Gastrocnemius medialis (tissue), 4 donors: ENCODE measurements at regions not wholly inside any gene's neighbourhood (a gene's known extent, or its start where the extent isn't known, plus 50 kb on each side); places are given as distances from the start of the nearest gene placed in this dataset.
"Not testable (repeated sequence)": the region's sequence is repeated elsewhere in the genome, so short reads cannot be mapped to it uniquely, and the experiment has no call there.

Experiments used
- ATAC-seq, 2 donors: fragments of 150-250 bp; one replicate each; pipeline ENCODE4 v1.9.1; 2016
- DNase-seq, 2 donors: peaks; one replicate each; pipeline ENCODE4 v3.0.0-alpha.2; 2019
- H3K27ac ChIP-seq, 4 donors: fragments of 200-600 bp; sonication (generic); 1 replicate in 1 of 4; 2 replicates in 3 of 4; pipeline ENCODE4 v1.5.1; 2016 to 2018; ENCODE audit warnings: mild to moderate bottlenecking in 2 of 4, moderate library complexity in 1 of 4
- H3K27me3 ChIP-seq, 3 donors: fragments of 200-600 bp; sonication (generic) in 2 of 3; 1 replicate in 1 of 3; 2 replicates in 2 of 3; pipeline versions ENCODE4 v1.5.1 to v1.6.0; 2016 to 2019; ENCODE audit warnings: mild to moderate bottlenecking in 1 of 3, moderate library complexity in 1 of 3
- H3K36me3 ChIP-seq, 2 donors: fragments of 200-600 bp; sonication (generic) in 1 of 2; one replicate each; pipeline ENCODE4 v1.5.1; 2017 to 2018
- H3K4me1 ChIP-seq, 2 donors: fragments of 200-600 bp; sonication (generic) in 1 of 2; one replicate each; pipeline ENCODE4 v1.5.1; 2016 to 2017; ENCODE audit warnings: mild to moderate bottlenecking in 2 of 2
- H3K4me3 ChIP-seq, 4 donors: fragments of 200-600 bp; sonication (generic) in 3 of 4; 1 replicate in 1 of 4; 2 replicates in 3 of 4; pipeline ENCODE4 v1.5.1; 2016 to 2019; ENCODE audit warnings: mild to moderate bottlenecking in 2 of 4
- H3K9me3 ChIP-seq, 3 donors: fragments of 200-600 bp; sonication (generic) in 2 of 3; 1 replicate in 1 of 3; 2 replicates in 2 of 3; pipeline ENCODE4 v1.5.1; 2016 to 2019
- CTCF ChIP-seq, 5 experiments: fragments of 450-650 bp in 3 of 5; fragments of 200-600 bp in 2 of 5; sonication (generic) in 2 of 5; IDR thresholded peaks in 4 of 5; conservative IDR thresholded peaks in 1 of 5; 1 replicate in 4 of 5; 2 replicates in 1 of 5; pipeline ENCODE4 v1.5.1; 2016 to 2019; ENCODE audit warnings: antibody characterized with exemption in 5 of 5, mild to moderate bottlenecking in 3 of 5, moderate library complexity in 3 of 5
- POLR2A ChIP-seq, 2 donors: fragments of 450-650 bp; IDR thresholded peaks; one replicate each; pipeline ENCODE4 v1.6.1; 2017; ENCODE audit warnings: antibody characterized with exemption in 2 of 2, mild to moderate bottlenecking in 2 of 2, moderate library complexity in 2 of 2
- in situ Hi-C, 4 donors: fragments of 200-750 bp; cut with MboI; loops; one replicate each; pipeline versions ENCODE4 v1.15.0 to v1.8.0; 2017; ENCODE audit warnings: low sequenced_read_pairs in 4 of 4
- intact Hi-C: fragments of 100-400 bp; cut with DNase I; formaldehyde crosslinking; loops from one replicate; pipeline ENCODE4 v1.15.1; 2023; ENCODE audit warnings: low total_unique reads

DNA sequence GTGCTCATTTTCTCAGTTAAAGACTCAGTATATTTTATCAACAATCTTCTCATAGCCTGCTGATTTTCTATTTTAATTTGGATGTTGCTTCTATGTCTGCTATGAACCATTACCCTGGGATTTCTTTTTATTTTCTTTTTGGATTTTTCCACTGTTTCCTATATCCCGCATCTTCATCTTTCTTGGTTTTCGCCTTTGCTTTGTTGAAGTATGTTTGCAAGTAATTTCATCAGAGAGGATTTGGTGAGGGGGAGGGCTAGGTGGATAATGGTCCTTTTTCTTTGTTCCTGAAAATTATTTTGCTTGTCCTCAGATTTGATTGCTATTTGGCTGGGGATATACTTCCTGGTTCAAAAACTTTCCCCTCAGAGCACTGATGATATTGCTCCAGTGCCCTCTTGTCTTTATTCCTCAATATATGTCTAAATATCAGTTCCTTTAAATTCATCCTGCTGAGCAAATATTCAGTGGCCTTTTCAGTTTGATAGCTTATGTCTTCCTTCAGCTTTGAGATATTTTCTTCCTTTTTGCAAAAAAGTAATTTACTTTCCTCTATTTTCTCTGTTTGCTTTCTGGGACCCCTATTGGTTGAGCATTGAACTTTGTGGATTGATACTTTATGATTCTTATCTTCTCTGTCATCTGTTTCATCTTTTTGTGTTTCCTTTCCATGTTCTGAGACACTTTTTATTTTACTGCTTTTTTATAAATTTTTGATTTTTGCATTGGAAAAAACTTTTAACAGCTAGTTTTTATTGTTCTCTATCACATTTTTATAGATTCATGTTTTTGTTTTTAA lies 227.6 kb upstream of the ELL2 start:
- Histone ChIP-seq H3K4me3 (no peak overlapping the region), H3K27ac (no peak overlapping the region), H3K4me1 (no peaks in the 10 kb centered on the region), H3K9me3 (no peaks in the 10 kb centered on the region), H3K36me3 (no peaks in the 10 kb centered on the region), H3K27me3 (no peaks in the 10 kb centered on the region)
- intact Hi-C loops (no loop called here), in situ Hi-C loops (no loop called here)
- DNase-seq (no peak), ATAC-seq (no peak)
- TF ChIP-seq CTCF (IDR thresholded peaks at IDR 0.05 in 4 of 5, conservative IDR thresholded peaks at IDR 0.05 in 1 of 5) (no peak), POLR2A (IDR thresholded peaks at IDR 0.05) (no peak)

GRCh38 chr5:96187309-96188027 lies 225.8 kb upstream of the ELL2 start:
- Histone ChIP-seq H3K9me3 (no peaks in the 10 kb centered on the region), H3K4me3 (no peak overlapping the region), H3K27me3 (no peaks in the 10 kb centered on the region), H3K4me1 (no peaks in the 10 kb centered on the region), H3K36me3 (no peaks in the 10 kb centered on the region), H3K27ac (no peak overlapping the region)
- TF ChIP-seq CTCF (IDR thresholded peaks at IDR 0.05 in 4 of 5, conservative IDR thresholded peaks at IDR 0.05 in 1 of 5), result no peak
- no peak for TF ChIP-seq POLR2A (IDR thresholded peaks at IDR 0.05)
- ATAC-seq (no peak), DNase-seq (no peak)
- intact Hi-C loops (no loop called here), in situ Hi-C loops (no loop called here)

DNA sequence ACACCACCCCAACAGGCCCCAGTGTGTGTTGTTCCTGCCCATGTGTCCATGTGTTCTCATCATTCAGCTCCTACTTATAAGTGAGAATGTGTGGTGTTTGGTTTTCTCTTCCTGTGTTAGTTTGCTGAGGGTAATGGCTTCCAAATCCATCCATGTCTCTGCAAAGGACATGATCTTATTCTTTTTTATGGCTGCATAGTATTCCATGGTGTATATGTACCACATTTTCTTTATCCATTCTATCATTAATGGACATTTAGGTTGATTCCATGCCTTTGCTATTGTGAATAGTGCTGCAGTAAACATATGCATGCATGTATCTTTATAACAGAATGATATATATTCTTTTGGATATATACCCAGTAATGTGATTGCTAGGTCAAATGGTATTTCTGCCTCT lies 222.9 kb upstream of the ELL2 start:
- H3K36me3 ChIP-seq, H3K4me1 ChIP-seq, H3K9me3 ChIP-seq, in situ Hi-C loops, intact Hi-C loops, H3K27me3 ChIP-seq, DNase-seq, H3K4me3 ChIP-seq, ATAC-seq, H3K27ac ChIP-seq: not testable (repeated sequence)

DNA sequence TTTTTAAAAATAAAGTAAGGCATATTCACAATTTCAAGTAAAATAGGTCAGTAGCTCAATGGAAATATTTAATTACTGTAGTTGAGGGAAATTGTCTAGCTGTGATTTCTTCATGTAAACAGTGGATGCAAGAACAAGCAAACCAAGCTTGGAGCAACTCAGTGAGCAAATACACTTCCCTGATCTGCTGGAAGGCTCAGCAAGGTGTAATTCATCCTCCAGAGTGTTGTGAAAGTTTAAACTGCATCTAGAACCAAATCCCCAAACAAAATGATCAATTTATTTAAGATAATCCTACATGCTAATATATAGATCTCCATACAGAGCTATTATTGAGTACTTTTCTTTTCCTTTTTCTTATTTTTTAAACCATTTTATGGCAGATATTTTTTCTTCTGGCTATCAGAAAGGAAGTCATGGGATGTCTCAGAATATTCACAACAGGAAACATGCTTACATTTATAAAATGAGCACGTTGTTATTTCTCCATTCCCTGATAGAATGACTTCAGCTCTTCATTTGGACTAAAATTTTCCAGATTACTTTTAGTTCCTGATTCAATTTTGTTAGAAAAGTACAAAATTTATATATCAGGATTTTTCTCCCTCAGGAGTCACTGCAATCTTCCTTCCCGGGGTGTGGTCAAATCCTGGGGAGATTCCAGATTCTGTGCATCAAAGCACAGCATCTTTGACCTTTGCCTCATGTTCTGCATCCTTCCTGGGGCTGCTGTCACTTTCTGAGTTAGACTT lies 219.2 kb upstream of the ELL2 start:
- in situ Hi-C loops, result no loop called here
- Histone ChIP-seq H3K36me3 (no peaks in the 10 kb centered on the region), H3K27ac (no peak overlapping the region), H3K4me1 (no peaks in the 10 kb centered on the region), H3K27me3 (no peaks in the 10 kb centered on the region), H3K4me3 (no peak overlapping the region), H3K9me3 (no peaks in the 10 kb centered on the region)
- TF ChIP-seq POLR2A (IDR thresholded peaks at IDR 0.05) (no peak), CTCF (IDR thresholded peaks at IDR 0.05 in 4 of 5, conservative IDR thresholded peaks at IDR 0.05 in 1 of 5) (no peak)
- no peak for DNase-seq
- intact Hi-C loops, result no loop called here
- no peak for ATAC-seq

DNA sequence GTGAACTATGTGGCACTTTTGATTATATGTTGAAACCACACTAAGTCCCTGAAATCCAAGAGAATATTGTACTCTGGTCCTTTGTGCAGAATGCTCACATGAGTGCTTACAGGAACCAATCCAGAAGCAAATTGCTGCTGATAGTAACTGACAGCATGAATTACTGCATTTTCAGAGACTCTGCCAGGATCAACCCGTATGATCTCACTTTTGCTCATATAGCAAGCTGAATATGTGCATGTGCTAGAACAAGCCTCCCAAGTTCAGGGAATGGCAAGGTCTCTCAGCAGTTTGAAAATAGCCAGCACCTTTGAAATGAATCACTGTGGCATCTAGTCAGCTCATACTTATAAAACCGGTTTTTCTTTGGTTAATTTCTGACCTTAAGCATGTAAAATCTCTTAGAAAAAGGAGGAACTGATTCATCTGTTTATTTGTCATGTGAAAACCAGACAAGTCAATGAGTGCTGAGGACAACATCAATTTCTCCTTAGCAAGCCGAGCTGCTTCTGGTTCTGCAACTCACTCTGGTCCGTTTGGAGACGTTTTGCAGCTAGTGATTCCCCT lies 215.7 kb upstream of the ELL2 start:
- ATAC-seq, result no peak
- in situ Hi-C loops, result no loop called here
- no peak overlapping the region for H3K27ac ChIP-seq

More for the DNA sequence above, 215.7 kb upstream of the ELL2 start:
- TF ChIP-seq POLR2A (IDR thresholded peaks at IDR 0.05) (no peak), CTCF (IDR thresholded peaks at IDR 0.05 in 4 of 5, conservative IDR thresholded peaks at IDR 0.05 in 1 of 5) (no peak)
- H3K4me1 ChIP-seq, result no peaks in the 10 kb centered on the region
- H3K27me3 ChIP-seq, result no peaks in the 10 kb centered on the region
- no peak overlapping the region for H3K4me3 ChIP-seq
- no peaks in the 10 kb centered on the region for H3K9me3 ChIP-seq
- intact Hi-C loops, result no loop called here
- DNase-seq, result no peak
- no peaks in the 10 kb centered on the region for H3K36me3 ChIP-seq
